Stimulated activated naive CD8-positive, alpha-beta T cell treated with anti-CD3 and anti-CD28 coated beads, Interleukin-15, amount 100 ng/mL, for 72 hours (primary cell): ENCODE measurements at regions not wholly inside any gene's neighbourhood (a gene's known extent, or its start where the extent isn't known, plus 50 kb on each side); places are given as distances from the start of the nearest gene placed in this dataset.
"Not testable (repeated sequence)": the region's sequence is repeated elsewhere in the genome, so short reads cannot be mapped to it uniquely, and the experiment has no call there.

Source experiments
- ATAC-seq: fragments of 150-1000 bp; cut with Tn5 transposase; 2 replicates; pipeline ENCODE4 v1.10.0; 2021; ENCODE audit warnings: mild to moderate bottlenecking, moderate library complexity
- DNase-seq, 2 donors: peaks; one replicate each; pipeline ENCODE4 v3.0.0; 2021 to 2022
- H3K27ac Mint-ChIP-seq, 2 donors: one replicate each; pipeline ENCODE4 v1.8.0; 2022; ENCODE audit warnings: mild to moderate bottlenecking in 2 of 2, mixed read lengths in 2 of 2, moderate library complexity in 2 of 2
- H3K27me3 Mint-ChIP-seq: one replicate; pipeline ENCODE4 v1.8.0; 2022; ENCODE audit warnings: mixed read lengths
- H3K4me1 Mint-ChIP-seq: one replicate; pipeline ENCODE4 v1.8.0; 2022; ENCODE audit warnings: mild to moderate bottlenecking, mixed read lengths
- H3K4me3 Mint-ChIP-seq, 2 donors: one replicate each; pipeline ENCODE4 v1.8.0; 2022; ENCODE audit warnings: mild to moderate bottlenecking in 2 of 2, mixed read lengths in 2 of 2, moderate library complexity in 1 of 2
- H3K9me3 Mint-ChIP-seq, 2 donors: one replicate each; pipeline ENCODE4 v1.8.0; 2022; ENCODE audit warnings: mixed read lengths in 2 of 2

DNA sequence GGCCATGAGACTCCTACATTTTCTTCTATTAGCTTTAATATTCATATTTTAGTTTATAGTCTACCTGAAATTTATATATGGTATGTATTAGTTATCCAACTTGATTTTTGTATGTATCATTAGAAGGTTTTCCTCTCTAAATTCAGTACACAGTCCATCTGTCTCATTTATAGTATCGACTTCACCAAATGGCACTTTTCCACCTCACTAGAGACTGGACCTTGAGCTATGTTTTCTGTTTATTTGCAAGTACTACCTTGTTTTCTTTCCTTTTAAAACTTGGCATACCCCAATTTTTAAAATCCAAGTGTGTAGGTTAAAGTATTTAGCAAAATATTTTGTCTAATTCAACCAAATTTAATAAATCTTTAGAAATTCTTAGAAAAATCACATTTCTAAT lies 1137.5 kb downstream of the NSUN3 start:
- peaks cover 22% of the 10 kb centered on the region in 2 donors for H3K9me3 Mint-ChIP-seq
- no peak for ATAC-seq
- no peak for DNase-seq
- no peaks in the 10 kb centered on the region for H3K27me3 Mint-ChIP-seq
- H3K27ac Mint-ChIP-seq = no peak overlapping the region
- H3K4me1 Mint-ChIP-seq = no peaks in the 10 kb centered on the region
- H3K4me3 Mint-ChIP-seq = no peak overlapping the region

DNA sequence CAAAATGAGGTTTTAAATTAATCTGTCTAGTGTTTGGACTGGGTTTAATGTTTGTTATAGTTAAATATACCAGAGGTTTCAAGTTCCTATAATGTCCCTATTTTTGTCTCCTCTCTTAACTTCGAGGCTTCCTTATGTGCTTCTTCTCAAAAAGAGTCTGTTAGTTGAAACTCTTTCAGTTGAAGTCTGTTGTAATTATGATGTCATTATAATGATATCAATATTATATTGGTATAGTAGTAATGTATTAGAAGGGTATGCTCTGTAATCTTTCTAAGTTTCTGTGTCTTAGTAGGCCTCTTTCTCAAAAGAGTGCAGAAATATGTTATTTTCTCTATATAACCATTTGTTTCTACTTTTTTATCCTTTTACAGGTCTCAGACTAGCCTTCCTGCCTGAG lies 1148.0 kb downstream of the NSUN3 start:
- DNase-seq = no peak
- no peaks in the 10 kb centered on the region for H3K4me1 Mint-ChIP-seq

DNA sequence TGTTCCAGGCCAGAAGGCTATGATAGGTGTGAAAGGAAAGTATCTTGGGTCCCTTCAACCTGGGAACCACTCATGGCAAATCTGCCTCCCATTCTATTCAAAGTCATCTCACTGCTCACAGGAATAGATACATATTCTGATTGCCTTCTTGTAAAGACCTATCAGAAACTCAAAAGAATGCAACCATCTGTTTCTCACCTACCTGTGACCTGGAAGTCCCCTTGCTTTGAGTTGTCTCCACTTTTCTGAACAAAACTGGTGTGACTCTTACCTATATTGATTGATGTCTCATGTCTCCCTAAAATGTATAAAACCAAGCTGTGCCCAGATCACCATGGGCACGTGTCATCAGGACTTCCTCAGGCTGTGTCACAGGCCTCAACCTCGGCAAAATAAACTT lies 1149.3 kb downstream of the NSUN3 start:
- ATAC-seq (no peak), DNase-seq (no peak)
- H3K9me3 Mint-ChIP-seq = peaks cover 6 to 10% of the 10 kb centered on the region in 2 donors
- H3K4me3 Mint-ChIP-seq = no peak overlapping the region
- H3K27me3 Mint-ChIP-seq = no peaks in the 10 kb centered on the region
- no peaks in the 10 kb centered on the region for H3K4me1 Mint-ChIP-seq
- H3K27ac Mint-ChIP-seq = no peak overlapping the region

More for the DNA sequence above, 1148.0 kb downstream of the NSUN3 start:
- Mint-ChIP-seq H3K9me3 (peaks cover 9 to 10% of the 10 kb centered on the region in 2 donors), H3K4me3 (no peak overlapping the region), H3K27me3 (no peaks in the 10 kb centered on the region), H3K27ac (no peak overlapping the region)
- no peak for ATAC-seq

DNA sequence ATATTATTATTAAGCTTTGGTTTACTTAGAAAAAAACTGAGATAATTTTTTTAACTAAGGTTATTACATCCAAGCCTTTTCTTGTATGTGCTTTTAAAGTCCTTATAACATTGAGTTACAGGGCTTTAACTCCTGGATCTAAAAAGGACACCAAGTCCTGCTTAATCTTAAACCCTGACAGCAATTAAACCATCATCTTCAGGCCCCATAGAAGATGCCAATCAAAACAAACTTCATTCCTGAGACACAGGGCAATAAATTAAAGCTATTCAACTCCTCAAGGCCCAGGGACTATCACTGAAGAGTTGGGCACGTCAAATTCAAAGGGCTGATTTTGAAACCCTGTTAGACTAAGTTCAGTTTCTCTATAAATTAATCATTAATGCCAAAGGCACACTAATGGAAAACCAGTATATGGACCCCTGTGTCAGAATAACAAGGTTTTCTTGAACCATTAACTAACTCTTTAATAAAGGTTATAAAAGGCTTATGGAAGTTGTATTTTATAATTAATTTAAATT lies 1152.6 kb downstream of the NSUN3 start:
- Mint-ChIP-seq H3K27me3 (no peaks in the 10 kb centered on the region), H3K27ac (no peak overlapping the region), H3K4me1 (no peaks in the 10 kb centered on the region), H3K9me3 (peaks cover 6 to 10% of the 10 kb centered on the region in 2 donors), H3K4me3 (no peak overlapping the region)
- no peak for ATAC-seq
- no peak for DNase-seq

DNA sequence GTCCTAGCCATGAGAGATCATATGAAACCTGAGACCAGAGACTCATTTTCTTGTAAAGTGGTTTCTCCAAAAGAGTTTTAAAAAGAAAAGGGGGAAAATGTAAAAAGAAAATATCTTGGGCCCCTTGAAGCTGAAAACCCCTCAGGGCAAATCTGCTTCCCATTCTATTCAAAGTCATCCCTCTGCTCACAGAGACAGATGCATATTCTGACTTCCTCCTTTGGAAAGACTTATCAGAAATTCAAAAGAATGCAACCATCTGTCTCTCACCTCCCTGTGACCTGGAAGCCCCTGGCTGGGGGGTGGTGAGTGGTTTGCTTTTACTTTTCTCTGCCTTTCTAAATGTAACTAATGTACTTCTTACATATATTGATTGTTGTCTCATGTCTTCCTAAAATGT lies 1154.8 kb downstream of the NSUN3 start:
- H3K27ac Mint-ChIP-seq = no peak overlapping the region
- no peak for ATAC-seq
- H3K4me3 Mint-ChIP-seq = no peak overlapping the region
- H3K9me3 Mint-ChIP-seq = peaks cover 1 to 4% of the 10 kb centered on the region in 2 donors
- no peaks in the 10 kb centered on the region for H3K4me1 Mint-ChIP-seq
- no peak for DNase-seq
- no peaks in the 10 kb centered on the region for H3K27me3 Mint-ChIP-seq

DNA sequence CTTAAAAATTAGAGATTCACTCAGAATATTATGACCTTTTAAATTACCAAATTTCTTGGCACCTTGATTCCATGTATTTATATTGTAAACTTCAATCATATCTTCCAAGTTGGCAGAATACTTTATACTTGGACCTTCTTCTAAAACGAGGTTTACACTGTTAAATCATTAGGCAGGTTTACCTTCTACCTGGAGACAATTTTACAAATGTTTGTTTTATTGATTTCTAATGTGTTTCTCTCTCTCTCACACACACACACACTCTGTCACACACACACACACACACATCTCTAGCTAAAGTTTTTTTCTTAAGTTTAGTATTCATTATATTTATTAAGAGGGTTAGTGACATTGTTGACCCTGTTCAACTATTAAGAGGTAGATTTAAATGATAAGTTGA lies 1155.6 kb downstream of the NSUN3 start:
- Mint-ChIP-seq H3K9me3 (peaks cover 6 to 7% of the 10 kb centered on the region in 2 donors), H3K27me3 (no peaks in the 10 kb centered on the region), H3K4me3 (no peak overlapping the region), H3K4me1 (no peaks in the 10 kb centered on the region), H3K27ac (no peak overlapping the region)
- ATAC-seq = no peak
- DNase-seq = no peak

DNA sequence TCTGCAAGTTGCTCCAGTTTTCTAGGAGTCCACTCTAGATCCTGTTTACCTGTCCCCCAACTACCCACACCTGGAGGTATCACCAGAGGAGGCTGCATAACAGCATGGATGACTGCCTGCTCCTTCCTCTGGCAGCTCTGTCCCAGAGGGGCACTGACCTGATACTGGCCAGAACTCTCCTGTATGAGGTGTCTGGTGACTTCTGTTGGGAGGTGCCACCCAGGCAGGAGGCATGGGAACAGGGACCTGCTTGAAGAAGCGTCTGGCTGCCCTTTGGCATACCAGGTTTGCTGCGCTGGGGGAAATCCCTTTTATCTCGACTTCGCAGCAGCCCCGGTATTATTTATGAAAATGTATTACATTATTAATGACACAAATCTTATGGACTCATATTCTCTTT lies 1163.6 kb downstream of the NSUN3 start:
- Mint-ChIP-seq H3K27me3 (no peaks in the 10 kb centered on the region), H3K27ac (no peak overlapping the region), H3K9me3 (peaks cover 20 to 31% of the 10 kb centered on the region in 2 donors), H3K4me3 (no peak overlapping the region), H3K4me1 (no peaks in the 10 kb centered on the region)
- no peak for DNase-seq
- ATAC-seq = no peak

DNA sequence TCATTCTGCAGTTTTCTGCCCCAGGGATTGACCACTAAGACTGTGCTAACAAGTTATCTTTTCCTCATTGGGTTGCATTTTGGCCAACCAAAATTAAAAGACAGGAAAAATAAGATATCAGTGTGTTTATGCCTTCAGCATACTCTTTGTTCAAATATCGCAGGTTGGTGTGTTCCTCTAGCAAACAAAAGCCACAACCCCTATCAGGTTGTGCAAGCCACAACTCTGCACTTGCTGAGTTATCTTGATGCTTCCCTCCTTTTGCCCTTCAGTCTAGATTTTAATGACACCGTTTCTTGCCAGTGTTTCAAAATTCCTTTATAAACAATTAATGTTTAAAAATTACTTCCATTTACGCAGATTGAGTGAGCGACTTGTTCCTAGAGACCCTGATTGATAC lies 1164.2 kb downstream of the NSUN3 start:
- no peak overlapping the region for H3K27ac Mint-ChIP-seq
- no peaks in the 10 kb centered on the region for H3K4me1 Mint-ChIP-seq
- DNase-seq (no peak), ATAC-seq (no peak)
- H3K27me3 Mint-ChIP-seq = no peaks in the 10 kb centered on the region
- peaks cover 20 to 31% of the 10 kb centered on the region in 2 donors for H3K9me3 Mint-ChIP-seq
- no peak overlapping the region for H3K4me3 Mint-ChIP-seq

DNA sequence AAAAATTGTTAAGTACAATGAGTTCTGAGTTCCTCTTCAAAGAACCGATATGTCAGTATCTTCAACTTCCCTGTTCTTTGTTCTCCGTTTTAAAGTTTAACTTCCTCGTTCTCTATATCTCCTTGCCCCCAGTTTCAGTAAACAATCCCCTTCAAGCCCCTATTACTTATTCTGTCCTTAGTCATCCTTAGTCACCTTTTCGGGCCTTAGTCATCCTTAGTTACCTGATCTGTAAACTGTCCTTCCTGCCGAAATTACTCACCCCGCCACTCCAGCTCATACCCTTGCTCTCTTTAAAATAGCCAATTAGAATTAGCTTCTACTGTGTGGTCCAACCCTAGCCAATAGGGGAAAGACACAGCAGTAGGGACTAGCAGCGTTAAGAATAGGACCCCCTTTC lies 1165.6 kb downstream of the NSUN3 start:
- no peak overlapping the region for H3K27ac Mint-ChIP-seq
- H3K4me1 Mint-ChIP-seq = no peaks in the 10 kb centered on the region
- H3K27me3 Mint-ChIP-seq = no peaks in the 10 kb centered on the region
- peaks cover 17 to 24% of the 10 kb centered on the region in 2 donors for H3K9me3 Mint-ChIP-seq
- DNase-seq (no peak), ATAC-seq (no peak)
- H3K4me3 Mint-ChIP-seq = no peak overlapping the region

DNA sequence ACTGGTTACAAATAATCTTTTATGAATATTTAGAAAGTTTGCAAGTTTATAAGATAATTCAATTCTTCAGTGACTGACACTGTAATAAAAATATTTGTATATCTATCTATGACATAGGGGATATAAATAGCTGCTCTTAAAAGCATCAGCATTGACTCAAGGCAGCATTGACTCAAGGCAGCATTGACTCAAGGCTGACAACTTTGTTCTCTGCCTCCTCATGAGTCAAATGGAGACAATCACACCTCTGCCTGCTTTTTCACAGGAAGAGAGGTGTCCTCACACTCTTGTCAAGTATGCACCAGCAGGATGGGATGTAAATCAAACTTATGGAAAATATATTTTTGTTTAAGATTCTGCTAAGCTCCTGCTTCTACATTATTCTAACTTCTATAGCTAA lies 1173.1 kb downstream of the NSUN3 start:
- no peak for ATAC-seq
- H3K4me1 Mint-ChIP-seq = no peaks in the 10 kb centered on the region
- no peak for DNase-seq
- H3K9me3 Mint-ChIP-seq = peaks cover 6 to 15% of the 10 kb centered on the region in 2 donors
- H3K27ac Mint-ChIP-seq = no peak overlapping the region
- H3K4me3 Mint-ChIP-seq = no peak overlapping the region
- no peaks in the 10 kb centered on the region for H3K27me3 Mint-ChIP-seq

DNA sequence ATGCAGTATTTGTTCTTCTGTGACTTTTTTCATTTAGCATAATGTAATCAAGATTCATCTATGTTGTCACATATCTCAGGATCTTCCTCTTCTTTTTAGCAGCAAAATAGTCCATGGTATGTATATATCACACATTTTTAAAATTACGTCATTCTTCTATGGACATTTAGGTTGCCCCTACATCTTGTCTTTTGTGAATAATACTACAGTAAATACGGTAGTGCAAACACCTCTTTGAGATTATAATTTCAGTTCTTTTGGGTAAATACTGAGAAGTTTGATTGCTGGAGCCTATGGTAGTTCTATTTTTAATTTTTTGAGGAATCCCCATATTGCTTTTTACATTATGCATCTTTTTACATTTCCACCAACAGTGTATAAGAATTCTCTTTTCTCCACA lies 1174.9 kb downstream of the NSUN3 start:
- H3K4me3 Mint-ChIP-seq = no peak overlapping the region
- no peaks in the 10 kb centered on the region for H3K27me3 Mint-ChIP-seq
- peaks cover 8 to 16% of the 10 kb centered on the region in 2 donors for H3K9me3 Mint-ChIP-seq
- ATAC-seq = no peak
- H3K27ac Mint-ChIP-seq = no peak overlapping the region
- DNase-seq = no peak
- no peaks in the 10 kb centered on the region for H3K4me1 Mint-ChIP-seq

DNA sequence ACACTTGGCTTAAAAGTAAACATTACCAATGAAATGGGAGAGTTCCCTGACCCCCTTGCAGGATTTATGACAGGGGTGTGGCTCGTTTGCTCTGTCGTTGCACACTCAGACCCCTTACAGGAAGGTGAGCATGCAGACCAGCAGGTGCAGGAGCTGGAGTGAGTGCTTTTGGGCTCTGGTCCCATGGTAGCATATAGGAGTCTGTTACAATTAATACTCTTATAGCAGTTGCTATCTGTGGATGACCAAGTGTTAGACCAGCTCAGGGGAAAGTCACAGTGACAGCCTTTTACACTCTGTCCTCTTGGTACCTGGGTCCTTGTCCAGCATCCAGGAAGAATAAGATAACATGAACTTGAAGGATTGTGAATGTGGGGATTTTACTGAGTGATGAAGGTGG lies 1177.5 kb downstream of the NSUN3 start:
- Mint-ChIP-seq H3K9me3 (peaks cover 8 to 16% of the 10 kb centered on the region in 2 donors), H3K27me3 (no peaks in the 10 kb centered on the region), H3K27ac (no peak overlapping the region), H3K4me3 (no peak overlapping the region), H3K4me1 (no peaks in the 10 kb centered on the region)
- ATAC-seq (no peak), DNase-seq (no peak)

DNA sequence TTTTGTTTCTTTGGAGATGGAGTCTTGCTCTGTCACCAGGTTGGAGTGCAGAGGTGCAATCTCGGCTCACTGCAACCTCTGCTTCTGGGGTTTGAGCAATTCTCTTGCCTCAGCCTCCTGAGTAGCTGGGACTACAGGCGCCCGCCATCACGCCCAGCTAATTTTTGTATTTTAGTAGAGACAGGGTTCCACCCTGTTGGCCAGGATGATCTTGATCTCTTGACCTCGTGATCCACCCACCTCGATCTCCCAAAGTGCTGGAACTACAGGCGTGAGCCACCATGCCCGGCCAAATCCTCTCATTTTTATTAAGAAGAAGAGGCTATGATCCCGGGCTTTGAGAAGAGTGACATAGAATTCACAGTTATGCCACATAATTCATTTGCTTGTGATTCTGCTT lies 1178.4 kb downstream of the NSUN3 start:
- H3K4me3 Mint-ChIP-seq, DNase-seq, H3K27me3 Mint-ChIP-seq, H3K27ac Mint-ChIP-seq, ATAC-seq, H3K4me1 Mint-ChIP-seq: not testable (repeated sequence)
- peaks cover 13 to 16% of the 10 kb centered on the region in 2 donors for H3K9me3 Mint-ChIP-seq

DNA sequence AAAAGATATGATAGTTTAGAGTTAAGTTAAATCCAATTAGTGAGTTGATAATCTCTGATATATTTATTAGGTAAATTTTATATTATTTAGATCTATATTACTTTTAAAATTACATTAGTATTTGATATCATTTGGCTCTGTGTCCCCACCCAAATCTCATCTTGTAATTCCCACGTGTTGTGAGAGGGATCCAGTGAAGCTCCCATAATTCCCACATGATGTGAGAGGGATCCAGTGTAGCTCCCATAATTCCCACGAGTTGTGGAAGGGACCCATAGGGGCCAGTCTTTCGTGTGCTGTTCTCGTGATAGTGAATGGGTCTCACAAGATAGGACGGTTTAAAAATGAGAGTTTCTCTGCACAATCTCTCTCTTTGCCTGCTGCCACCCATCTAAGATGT lies 1183.6 kb downstream of the NSUN3 start:
- H3K4me3 Mint-ChIP-seq = no peak overlapping the region
- no peaks in the 10 kb centered on the region for H3K27me3 Mint-ChIP-seq
- H3K9me3 Mint-ChIP-seq = peaks cover 0 to 13% of the 10 kb centered on the region in 2 donors
- DNase-seq = no peak
- no peak for ATAC-seq
- no peaks in the 10 kb centered on the region for H3K4me1 Mint-ChIP-seq
- H3K27ac Mint-ChIP-seq = no peak overlapping the region

DNA sequence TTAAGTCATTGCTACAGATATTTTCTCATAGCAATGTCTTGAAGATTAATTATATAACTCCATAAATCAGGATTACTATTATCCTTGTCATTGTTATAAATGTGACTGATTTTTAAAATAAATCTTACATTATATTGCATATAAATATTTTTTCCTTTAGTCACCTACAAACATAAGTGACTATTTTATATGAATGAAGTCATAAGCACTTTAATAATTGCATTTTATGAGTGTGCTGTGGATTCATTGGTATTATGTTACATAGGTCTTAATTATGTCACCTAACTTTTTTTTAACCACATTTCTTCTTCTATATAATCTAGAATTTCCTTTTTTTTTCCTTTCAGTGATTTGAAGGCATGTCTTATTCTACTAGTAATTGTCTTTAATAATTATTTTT lies 1191.2 kb downstream of the NSUN3 start:
- no peak overlapping the region for H3K27ac Mint-ChIP-seq
- no peaks in the 10 kb centered on the region for H3K4me1 Mint-ChIP-seq
- peaks cover 9 to 10% of the 10 kb centered on the region in 2 donors for H3K9me3 Mint-ChIP-seq
- DNase-seq (no peak), ATAC-seq (no peak)
- no peak overlapping the region for H3K4me3 Mint-ChIP-seq
- H3K27me3 Mint-ChIP-seq = no peaks in the 10 kb centered on the region

DNA sequence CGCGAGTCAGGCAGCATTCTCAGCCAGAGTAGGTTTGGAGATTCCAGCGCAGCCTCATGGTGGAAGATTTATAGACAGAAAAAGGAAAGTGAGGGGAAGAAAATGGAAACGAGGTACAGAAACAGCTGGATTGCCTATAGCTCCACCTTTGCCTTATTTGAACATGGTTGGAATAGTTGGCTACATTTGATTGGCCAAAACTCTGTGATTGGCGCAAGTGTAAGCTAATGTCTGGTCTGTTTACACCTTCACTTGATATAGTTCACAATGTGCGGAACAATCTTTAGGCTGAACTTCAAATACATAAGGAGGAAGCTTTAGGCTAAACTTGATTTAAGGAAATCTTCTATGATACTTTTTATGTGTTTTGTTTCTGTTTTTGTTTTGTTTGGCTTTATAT lies 1191.9 kb downstream of the NSUN3 start:
- no peak overlapping the region for H3K4me3 Mint-ChIP-seq
- no peaks in the 10 kb centered on the region for H3K27me3 Mint-ChIP-seq
- H3K27ac Mint-ChIP-seq = no peak overlapping the region
- peaks cover 9 to 15% of the 10 kb centered on the region in 2 donors for H3K9me3 Mint-ChIP-seq
- DNase-seq (no peak), ATAC-seq (no peak)
- H3K4me1 Mint-ChIP-seq = no peaks in the 10 kb centered on the region

DNA sequence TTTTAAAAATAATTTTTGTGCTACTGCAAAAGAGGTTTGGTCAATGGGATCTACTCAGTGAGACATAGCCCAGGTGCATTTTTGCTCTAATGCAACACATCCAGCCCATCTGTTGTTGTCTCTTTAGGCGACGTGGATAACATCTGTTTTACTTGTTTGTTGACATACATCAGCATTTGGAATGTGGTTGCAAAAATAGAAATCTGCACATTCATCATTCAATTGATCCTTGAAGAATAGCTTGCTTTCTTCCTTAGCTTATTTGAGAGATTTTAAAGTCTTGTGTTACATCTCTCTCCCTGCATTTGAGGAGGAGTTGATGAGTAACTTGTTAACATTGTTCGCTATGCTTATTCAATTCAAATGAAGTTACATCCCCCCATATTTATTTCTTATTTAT lies 1202.3 kb downstream of the NSUN3 start:
- ATAC-seq = no peak
- Mint-ChIP-seq H3K9me3 (peaks cover 0 to 7% of the 10 kb centered on the region in 2 donors), H3K4me3 (no peak overlapping the region), H3K27ac (no peak overlapping the region), H3K4me1 (no peaks in the 10 kb centered on the region), H3K27me3 (no peaks in the 10 kb centered on the region)
- no peak for DNase-seq
